HG02973 (cell line): ENCODE measurements at regions not wholly inside any gene's neighbourhood (a gene's known extent, or its start where the extent isn't known, plus 50 kb on each side); places are given as distances from the start of the nearest gene placed in this dataset.

ENCODE experiments used
- ATAC-seq: cut with Tn5 transposase; IDR thresholded peaks from one replicate; pipeline ENCODE4 v1.9.1; 2021; ENCODE audit warnings: moderate library complexity; ENCODE audit not compliant: unreplicated experiment

DNA sequence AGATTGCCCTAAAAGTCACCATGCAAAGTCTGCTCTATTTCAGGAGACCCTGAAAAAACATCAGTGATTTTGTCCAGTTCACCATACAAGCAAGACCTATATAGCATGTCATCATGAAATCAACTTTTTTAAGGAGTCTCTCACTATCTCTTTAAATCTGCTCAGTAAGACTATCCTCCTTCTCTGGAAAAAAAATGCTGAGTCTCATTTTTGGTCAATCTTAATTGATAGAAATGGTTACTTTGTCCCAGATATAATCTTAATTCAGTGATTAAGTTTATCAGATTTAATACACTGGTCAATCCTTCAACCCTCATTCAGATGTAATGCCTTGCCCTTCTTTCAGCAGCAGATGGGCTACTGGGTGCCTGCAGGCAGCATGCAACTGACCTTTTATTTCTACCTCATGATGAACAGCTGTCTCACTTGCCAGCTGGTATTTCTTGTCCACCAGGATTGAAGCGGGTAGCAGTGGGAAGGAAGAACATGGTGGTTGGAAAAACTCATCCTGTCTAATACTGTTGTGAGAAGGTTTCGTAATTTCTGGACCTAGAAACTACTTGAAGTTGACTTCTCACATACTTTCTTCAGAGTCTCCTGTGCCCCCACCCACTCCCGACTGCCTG lies 375.3 kb downstream of the DNAH5 start:
- ATAC-seq: no peak

DNA sequence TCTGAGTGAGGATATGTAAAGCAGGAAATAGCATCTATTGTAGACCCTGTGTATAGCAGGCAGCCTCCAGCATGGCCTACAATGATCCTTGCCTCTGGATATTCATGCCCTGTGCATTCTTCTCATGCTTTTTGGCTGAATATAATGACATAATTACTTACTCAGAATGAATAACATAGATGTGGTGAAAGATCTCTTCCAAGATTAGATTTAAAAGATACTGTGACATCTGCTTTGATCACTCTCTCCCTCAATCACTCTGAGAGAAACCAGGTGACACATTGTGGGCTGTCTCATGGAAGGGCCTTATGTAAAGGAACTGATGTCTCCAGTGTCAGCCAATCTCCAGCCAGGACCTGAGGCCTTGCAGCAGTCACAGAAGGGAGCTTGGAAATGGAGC lies 376.7 kb downstream of the DNAH5 start:
- ATAC-seq: no peak

DNA sequence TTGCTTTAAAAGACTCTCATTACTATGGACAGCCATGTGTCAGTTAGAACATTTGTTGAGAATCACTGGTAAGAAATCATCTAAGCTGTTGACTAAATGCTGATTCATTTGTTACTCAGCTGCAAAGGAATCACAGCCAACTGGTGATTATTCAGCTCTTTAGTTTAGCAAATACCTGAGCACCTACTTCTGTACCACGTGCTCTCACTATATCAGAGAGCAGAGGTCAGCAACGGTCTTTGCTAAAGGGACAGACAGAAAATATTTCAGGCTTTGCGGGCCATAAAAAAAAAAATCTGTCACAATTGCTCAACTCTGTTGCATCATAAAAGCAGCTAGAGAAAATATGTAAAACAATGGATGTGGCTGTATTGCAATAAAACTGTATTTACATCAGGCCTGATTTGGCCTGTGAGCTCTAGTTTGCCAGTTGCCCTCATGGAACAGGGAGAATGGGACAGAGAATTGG lies 377.6 kb downstream of the DNAH5 start:
- ATAC-seq: no peak

DNA sequence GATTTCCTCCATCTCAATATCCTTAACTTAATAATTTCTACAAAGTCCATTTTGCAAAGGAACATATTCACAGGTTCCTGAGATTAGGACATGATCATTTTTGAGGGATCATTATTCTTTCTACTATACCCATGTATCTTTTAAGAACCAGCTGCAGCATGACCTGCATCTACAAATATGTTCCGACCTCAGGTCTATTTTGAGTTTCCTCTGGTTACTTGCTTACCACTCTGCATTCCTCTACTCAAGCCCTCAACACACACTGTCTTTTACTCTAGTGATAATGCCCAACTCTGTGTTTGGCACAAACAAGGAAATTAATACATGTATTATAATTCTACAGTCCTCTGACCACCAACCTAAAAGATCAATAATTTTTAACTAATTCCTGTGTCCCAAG lies 386.1 kb downstream of the DNAH5 start:
- ATAC-seq: no peak

DNA sequence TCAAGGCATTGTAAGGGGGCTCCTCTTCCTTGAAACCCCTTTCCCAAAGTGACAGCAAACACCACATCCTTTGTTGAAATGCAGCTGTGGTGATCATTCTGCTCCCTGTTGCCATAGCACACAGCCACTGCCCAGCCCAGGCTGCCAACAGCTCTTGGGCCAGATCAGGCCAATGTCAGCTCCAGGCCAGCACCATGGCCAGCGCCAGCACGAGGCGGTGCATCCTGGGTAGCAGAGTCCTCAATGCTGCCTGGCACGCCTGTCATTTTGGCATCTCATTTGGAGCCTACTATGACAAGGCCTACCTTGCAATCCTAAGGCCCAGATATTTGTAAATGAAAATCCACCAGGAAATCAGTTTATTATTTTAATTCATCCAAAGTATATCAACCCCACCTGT lies 390.6 kb downstream of the DNAH5 start:
- ATAC-seq: no peak

DNA sequence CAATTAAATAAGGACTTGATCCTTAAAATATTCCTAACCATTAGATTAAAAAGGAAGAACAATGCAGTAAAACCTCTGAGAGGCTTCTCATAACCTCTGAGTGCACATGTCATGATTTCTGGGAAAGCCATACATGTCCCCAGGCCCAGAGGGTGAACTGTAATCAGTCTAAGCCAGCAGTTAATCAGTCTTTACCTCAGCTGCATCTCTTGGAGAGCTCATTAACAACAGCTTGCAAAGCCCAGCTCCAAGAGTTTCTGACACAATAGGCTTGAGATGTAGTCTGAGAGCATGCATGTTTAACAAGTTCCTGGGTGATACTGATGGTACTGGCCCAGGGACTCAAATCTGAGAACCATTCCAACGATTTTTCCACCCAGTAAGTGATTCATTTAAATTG lies 392.1 kb downstream of the DNAH5 start:
- ATAC-seq: no peak

DNA sequence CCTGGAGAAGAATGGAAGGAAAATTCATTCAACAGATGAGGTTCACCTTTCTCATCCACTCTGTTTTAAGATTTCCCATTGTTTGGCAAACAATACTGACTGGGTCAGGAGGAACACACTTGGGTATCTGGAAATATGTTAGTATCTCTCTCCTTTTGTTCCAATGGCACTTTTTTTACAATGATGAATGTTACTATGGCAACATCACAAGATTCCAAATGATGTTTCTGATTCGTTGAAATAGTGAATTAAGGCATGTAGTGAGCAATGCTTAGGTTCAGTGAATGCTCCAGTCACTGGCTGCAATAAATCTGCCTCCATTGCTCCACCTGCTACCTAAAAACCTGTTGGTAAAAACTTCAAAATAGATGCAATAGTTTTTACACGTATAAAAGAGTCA lies 392.8 kb downstream of the DNAH5 start:
- ATAC-seq: no peak

DNA sequence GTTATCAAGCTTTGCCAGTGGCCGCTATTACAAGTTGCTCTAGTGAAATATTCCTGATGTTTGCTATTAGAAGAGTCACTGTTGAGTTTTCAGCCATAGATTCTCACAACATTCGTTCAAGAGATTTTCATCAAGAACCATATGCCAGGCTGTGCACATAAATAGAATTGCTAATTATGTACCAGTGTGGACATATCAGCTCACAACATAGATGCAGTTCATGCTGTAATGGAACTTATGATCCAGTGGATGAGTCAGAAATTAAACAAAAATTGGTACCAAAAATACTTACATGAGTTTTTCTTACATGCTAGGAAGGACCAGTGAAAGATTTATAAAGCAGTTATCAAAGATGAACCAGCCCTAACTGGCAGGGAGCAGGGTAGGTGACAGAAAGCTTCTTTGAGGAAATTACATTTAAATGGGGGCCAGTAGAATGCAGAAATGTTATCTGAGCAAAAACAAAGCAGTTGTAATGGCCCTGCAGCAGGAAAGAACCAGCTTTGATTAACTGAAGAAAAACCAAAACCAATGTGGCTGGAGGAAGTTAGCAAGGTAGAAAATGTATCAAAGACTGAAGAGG lies 404.2 kb downstream of the DNAH5 start:
- ATAC-seq: no peak

DNA sequence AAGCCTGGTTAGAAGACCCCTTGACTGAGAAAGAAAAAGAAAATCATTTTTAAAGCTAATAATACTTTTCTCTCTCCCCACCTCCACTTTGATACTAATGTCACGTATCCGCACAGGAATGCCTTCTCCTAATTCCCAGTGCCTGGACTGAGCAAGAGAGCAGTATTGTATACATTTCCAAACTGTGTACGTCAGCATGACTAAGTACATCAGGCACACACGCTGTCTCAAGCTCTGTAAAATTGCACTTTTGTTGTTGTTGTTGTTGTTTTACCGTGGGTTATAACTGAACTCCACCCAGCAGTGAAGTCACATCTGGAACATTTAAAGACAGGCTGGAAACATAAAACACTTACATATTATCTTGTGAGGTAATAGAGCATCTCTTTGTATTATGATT lies 407.6 kb downstream of the DNAH5 start:
- no peak for ATAC-seq

DNA sequence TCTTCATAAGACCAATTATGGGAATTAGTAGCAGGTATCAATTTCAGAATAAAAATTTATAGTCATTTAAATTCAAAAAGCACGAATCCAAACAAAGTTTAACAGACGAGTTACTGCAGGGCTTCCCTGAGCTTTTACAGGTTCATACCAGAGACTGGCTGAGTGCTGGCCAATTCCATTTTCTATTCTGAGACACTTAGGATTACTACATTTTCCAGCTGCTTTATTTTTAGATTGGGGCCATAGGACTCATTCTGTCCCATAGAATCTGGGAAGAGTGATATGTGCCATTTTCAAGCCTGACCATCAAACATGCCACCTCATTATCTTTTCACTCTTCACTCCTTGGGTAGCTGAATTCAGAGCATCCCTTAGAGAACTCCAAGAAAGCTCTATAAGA lies 410.7 kb downstream of the DNAH5 start:
- ATAC-seq: no peak

DNA sequence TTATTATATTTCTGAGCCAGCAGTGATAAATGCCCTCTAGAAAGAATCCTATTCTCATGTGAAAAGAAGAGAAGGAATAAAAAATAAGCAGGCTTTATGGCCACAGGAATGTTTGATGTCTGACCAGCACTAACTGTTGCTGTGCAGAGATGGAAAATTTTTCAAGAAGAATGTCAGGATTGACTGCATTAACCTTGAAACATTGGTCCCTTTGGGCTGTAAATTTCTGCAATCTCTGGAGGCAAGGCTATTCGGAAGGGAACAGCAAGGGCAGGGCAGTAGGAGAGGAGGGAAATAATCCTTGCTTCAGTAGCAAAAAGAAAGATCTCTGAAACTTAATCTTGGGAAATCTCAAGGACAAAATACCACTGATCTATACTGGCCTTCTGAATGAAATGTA lies 415.2 kb downstream of the DNAH5 start:
- ATAC-seq: no peak

DNA sequence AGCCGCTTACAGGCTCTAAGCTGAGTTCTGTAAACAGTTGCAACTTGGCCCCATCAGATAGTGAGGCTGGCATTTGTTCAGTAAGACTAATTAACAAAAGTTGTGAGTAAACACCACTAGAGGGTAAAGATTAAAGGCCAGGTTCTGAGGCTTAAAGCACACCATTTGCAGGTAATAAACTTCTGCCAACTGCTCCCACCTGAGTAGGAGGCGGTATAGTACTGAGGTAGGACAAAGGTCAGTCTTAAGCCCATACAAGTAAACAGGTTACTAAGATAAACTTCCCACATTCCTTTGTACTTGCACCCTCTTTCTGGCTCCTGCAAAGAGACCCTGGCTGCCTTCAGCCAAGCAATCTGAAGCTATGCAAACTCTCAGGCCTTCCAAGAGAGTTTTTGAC lies 419.6 kb downstream of the DNAH5 start:
- ATAC-seq: no peak

DNA sequence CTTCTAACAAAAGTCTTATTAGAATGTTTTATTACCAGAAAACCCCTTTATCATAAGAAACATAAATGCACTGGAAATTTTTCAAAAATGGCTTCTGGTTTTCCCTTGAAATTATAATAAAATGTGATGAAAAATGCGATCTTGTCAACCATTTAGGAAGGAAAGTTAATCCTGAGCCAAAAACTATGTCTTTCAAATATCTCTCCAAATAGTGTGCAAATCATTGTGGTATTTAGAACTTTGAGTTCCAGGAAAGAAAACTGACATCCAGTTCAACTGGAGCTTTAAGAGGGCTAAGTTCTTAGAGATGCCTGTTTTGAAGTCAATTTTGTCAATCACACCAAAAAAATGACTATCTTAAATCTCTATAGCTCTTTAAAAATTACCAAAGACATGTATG lies 425.4 kb downstream of the DNAH5 start:
- ATAC-seq: no peak

DNA sequence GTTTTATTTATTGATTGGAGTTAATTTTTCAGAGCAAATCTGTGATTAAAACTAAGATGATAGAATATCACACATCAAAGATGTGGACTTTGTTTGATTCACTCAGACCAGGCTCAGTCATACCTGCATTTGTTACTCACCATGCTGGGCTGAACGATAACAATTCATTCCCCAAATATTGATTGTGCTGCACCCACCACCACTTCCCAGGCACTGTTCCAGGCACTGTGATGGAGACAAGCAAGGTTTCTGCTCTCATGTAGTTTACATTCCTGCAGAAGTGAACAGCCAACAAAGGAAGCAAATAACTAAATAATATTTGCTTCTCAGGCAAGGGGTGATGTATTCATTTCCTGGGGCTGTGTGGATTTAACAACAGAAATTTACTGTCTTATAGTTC lies 428.3 kb downstream of the DNAH5 start:
- no peak for ATAC-seq

DNA sequence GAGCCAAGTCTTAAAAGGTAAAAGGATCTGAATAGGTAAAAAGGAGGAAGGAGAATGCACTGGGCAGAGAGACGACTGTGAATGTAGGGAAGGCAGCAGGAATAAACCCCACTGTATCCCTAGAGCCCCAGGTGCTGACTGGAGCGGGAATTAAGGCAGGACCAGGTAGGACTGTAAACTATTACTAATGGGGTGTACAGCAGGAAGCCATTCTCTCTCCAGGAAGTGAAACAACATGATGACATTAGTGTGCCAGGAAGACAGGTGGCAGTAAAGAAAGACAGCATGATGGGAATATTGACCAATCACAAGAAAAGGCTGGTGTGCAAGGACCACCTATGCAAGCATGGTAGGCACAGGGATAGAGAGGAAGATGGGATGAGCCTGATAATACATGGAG lies 433.0 kb downstream of the DNAH5 start:
- no peak for ATAC-seq

DNA sequence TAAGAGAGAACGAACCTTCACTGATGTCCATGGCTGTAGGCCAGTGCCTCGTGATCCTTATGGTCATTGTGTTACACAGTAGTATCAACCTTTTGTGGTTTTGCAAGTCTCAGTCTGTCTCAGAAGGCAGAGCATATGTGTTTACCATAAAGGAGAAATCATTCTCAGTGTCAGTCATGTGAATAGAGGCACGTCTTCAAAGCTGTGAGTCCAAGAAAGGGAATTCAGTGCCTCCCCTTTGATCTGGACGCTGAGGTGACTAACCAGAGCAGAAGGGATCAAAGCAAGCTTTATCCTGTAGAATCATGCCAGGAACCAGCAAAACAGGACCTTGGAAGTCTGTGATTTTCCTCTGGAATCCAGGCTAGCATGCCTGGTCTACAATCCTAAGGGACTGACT lies 433.9 kb downstream of the DNAH5 start:
- ATAC-seq: no peak

DNA sequence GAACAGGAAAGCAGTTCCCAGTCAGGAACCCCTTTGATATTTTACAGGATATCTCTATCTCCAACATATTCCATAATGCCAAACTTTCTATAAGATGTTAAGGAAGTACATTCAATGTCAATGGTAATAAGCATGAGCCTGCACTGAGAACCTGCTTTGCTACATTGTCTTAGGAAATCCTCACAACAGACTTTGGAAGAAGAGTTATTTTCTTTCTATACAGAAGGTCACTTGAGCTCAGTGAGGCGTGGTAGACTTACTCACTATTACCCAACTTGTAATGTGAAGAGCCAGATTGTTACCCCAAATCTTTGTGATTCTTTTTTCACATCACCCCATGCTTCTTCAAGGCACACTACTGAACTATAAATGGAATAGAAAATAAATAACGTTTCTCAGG lies 435.9 kb downstream of the DNAH5 start:
- no peak for ATAC-seq

DNA sequence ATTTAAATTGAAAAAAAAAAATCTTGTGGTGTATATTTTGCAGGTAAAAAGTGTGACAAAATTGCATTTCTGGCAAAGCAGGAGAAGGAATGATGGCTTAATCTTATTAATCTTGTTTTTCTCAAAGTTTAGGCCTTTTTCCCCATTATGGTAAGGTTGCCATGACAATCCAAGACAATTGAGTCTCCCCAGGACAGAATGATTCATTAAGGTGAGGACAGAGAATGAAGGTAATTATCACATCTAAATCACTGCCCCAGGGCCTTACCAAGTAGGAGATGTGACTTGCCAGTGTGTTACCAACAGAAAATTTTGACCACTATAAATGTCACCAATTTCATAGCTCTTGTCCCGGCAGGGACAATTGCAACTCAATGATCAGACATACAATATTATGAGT lies 439.2 kb downstream of the DNAH5 start:
- no peak for ATAC-seq

DNA sequence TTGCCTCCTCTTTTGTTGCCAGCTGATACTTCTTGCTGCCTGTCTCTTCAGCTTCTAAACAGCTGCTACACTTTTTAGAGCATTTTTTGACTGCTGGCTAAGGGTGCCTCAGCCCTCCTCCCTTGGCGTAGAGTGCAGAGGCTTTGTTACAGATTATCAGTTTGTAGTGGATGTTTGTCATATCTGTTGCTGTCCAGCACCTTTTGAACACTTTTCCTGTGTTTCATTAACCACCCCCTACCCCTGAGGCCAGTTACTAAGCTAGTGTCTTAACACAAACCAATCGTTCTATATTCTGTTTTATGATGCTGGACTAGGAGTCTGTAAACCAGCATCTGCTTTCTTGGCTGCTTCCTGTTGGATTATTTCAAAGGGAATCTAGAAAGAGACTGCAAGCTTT lies 441.5 kb downstream of the DNAH5 start:
- no peak for ATAC-seq

DNA sequence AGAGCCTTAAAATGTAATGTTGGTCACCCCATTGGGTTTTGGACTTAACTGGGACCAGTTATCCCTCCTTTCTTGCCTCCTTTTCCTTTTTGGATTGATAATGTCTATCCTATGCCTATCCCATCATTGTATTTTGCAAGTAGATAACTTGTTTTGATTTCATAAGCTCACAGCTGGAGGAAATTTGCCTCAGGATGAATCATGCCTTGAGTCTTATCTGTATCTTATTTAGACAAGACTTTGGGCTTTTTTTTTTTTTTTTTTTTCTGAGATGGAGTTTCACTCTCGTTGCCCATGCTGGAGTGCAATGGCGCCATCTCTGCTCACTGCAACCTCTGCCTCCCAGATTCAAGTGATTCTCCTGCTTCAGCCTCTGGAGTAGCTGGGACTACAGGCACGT lies 443.3 kb downstream of the DNAH5 start:
- ATAC-seq: no peak

DNA sequence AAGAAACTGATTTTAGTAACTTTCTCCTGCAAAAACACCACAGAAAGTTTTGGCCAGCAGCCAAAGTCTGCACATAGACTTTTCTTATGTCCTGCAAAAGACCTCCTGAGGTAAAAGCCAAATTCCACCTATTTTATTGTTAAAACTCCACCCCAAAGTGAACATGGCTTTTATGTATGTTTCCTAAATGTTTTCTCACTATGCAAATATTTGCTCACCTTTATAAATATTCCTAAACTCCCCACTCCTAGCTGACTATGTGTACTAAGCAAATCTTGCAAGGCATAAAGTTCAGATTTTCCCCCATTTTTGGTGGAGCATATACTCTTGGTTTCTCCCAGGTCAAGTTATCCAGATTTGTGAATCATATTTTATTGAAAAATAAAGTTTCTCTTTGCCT lies 446.2 kb downstream of the DNAH5 start:
- ATAC-seq: no peak

DNA sequence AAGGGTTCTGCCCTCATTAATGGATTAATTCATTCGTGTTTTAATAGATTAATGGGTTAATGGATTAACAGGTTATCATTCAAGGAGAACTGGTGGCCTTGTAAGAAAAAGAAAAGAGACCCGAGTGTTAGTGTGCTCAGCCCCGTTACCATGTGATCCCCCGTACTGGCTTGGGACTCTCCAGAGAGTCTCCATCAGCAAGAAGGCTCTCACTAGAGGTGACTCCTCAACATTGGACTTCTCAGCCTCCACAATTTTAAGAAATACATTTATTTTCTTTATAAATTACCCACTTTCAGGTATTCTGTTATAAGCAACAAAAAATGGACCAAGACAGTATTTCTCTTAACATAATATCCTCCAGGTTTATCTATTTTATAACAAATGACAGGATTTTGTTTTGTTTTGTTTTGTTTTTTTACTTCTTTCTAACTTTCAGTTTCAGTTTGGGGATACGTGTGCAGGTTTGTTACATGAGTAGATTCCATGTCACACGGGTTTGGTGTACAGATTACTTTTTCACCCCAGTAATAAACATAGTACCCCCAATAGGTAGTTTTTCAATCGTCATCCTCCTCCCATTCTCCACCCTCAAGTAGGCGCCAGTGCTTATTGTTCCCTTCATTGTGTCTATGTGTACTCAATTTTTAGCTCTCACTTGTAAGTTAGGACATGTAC lies 456.1 kb downstream of the DNAH5 start:
- ATAC-seq: no peak

DNA sequence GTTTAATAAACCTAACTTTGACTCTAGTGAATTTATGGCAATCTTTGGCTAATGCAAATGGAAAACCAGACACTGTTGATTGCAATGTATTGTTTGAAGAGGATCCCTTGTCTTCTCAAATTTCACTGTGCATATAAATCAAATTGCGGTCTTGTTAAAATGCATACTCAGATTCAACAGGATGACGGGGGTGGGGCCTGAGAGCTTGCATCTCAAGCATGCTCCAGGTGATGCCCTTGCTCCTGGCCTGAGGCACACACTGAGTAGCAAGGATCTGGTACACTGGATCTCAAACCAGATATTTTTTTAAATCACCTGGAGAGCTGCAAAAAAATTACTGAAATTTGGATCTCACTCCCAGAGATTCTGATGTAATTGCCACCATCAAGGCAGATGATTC lies 463.7 kb downstream of the DNAH5 start:
- no peak for ATAC-seq
